CD14-positive monocyte (primary cell): ENCODE measurements at regions not wholly inside any gene's neighbourhood (a gene's known extent, or its start where the extent isn't known, plus 50 kb on each side); places are given as distances from the start of the nearest gene placed in this dataset.
A peak's percentile ranks its signal among the peaks of the same experiment; 100 is the strongest.

Experiments
- DNase-seq, 3 donors: peaks; one replicate each; pipeline ENCODE4 v3.0.0-alpha.2; 2011 to 2022
- H2AFZ ChIP-seq: 2 replicates; pipeline ENCODE4 v1.6.0; 2012; ENCODE audit warnings: mild to moderate bottlenecking, low read depth, low read length, inconsistent platforms; ENCODE audit not compliant: insufficient read depth, poor library complexity, severe bottlenecking
- H3K27ac ChIP-seq, 2 donors: 1 replicate in 1 of 2; 2 replicates in 1 of 2; pipeline ENCODE4 v1.5.1; 2012 to 2013; ENCODE audit warnings: low read length in 2 of 2, control low read depth in 1 of 2, inconsistent platforms in 1 of 2, low read depth in 1 of 2, mild to moderate bottlenecking in 1 of 2
- H3K27me3 ChIP-seq, 2 donors: one replicate each; pipeline versions ENCODE4 v1.6.0 to v1.6.1; 2011 to 2013; ENCODE audit warnings: low read length in 2 of 2; ENCODE audit not compliant: control insufficient read depth in 2 of 2, insufficient read depth in 2 of 2
- H3K36me3 ChIP-seq, 2 donors: replicated peaks in 1 of 2; 1 replicate in 1 of 2; 2 replicates in 1 of 2; pipeline versions ENCODE4 v1.5.1 to v1.6.1; 2012 to 2013; ENCODE audit warnings: low read length in 2 of 2, control low read depth in 1 of 2, inconsistent platforms in 1 of 2, mild to moderate bottlenecking in 1 of 2; ENCODE audit not compliant: insufficient read depth in 2 of 2, control insufficient read depth in 1 of 2
- H3K4me1 ChIP-seq, 2 donors: 1 replicate in 1 of 2; 2 replicates in 1 of 2; pipeline versions ENCODE4 v1.5.1 to v1.6.1; 2012 to 2013; ENCODE audit warnings: low read length in 2 of 2, control low read depth in 1 of 2, inconsistent platforms in 1 of 2, mild to moderate bottlenecking in 1 of 2, moderate library complexity in 1 of 2; ENCODE audit not compliant: insufficient read depth in 2 of 2, control insufficient read depth in 1 of 2
- H3K4me2 ChIP-seq: replicated peaks from 2 replicates; pipeline ENCODE3; 2012; ENCODE audit warnings: low read length, moderate library complexity, mild to moderate bottlenecking; ENCODE audit not compliant: poor library complexity, severe bottlenecking; ENCODE audit errors: extremely low read depth
- H3K4me3 ChIP-seq, 3 experiments: fragments of 200-600 bp in 1 of 3; sonication (generic) in 1 of 3; replicated peaks in 1 of 3; 1 replicate in 2 of 3; 2 replicates in 1 of 3; pipeline ENCODE4 v1.5.1; 2011 to 2013; ENCODE audit warnings: low read length in 3 of 3, mild to moderate bottlenecking in 3 of 3, control low read depth in 2 of 3, low read depth in 2 of 3, inconsistent platforms in 1 of 3, moderate library complexity in 1 of 3
- H3K79me2 ChIP-seq: 2 replicates; pipeline ENCODE4 v1.6.0; 2012; ENCODE audit warnings: mild to moderate bottlenecking, control low read depth, inconsistent platforms, low read length, moderate library complexity; ENCODE audit not compliant: insufficient read depth
- H3K9ac ChIP-seq: 2 replicates; pipeline ENCODE4 v1.6.0; 2017; ENCODE audit warnings: low read length, mild to moderate bottlenecking; ENCODE audit not compliant: insufficient read depth, poor library complexity, severe bottlenecking
- H3K9me3 ChIP-seq, 2 donors: replicated peaks in 1 of 2; 1 replicate in 1 of 2; 2 replicates in 1 of 2; pipeline versions ENCODE4 v1.5.1 to v1.6.1; 2012 to 2013; ENCODE audit warnings: low read length in 2 of 2, control low read depth in 1 of 2; ENCODE audit not compliant: control insufficient read depth in 1 of 2, insufficient read depth in 1 of 2
- H4K20me1 ChIP-seq: 2 replicates; pipeline ENCODE4 v1.6.0; 2012; ENCODE audit warnings: mild to moderate bottlenecking, low read length, control low read depth, moderate library complexity; ENCODE audit not compliant: insufficient read depth
- H3K27ac Mint-ChIP-seq, 7 donors: one replicate each; pipeline ENCODE4 v1.8.0; 2020; ENCODE audit warnings: mild to moderate bottlenecking in 7 of 7, mixed read lengths in 7 of 7, moderate library complexity in 6 of 7, inconsistent platforms in 2 of 7
- H3K27me3 Mint-ChIP-seq, 3 donors: one replicate each; pipeline ENCODE4 v1.8.0; 2021 to 2022; ENCODE audit warnings: low read depth in 3 of 3, mild to moderate bottlenecking in 3 of 3, mixed read lengths in 3 of 3, moderate library complexity in 3 of 3, inconsistent platforms in 1 of 3
- H3K36me3 Mint-ChIP-seq, 2 donors: one replicate each; pipeline ENCODE4 v1.8.0; 2020; ENCODE audit warnings: mixed read lengths in 2 of 2, inconsistent platforms in 1 of 2, mild to moderate bottlenecking in 1 of 2
- H3K4me1 Mint-ChIP-seq: one replicate; pipeline ENCODE4 v1.8.0; 2020; ENCODE audit warnings: mild to moderate bottlenecking, mixed read lengths
- H3K4me3 Mint-ChIP-seq, 2 donors: one replicate each; pipeline ENCODE4 v1.8.0; 2020; ENCODE audit warnings: mild to moderate bottlenecking in 2 of 2, mixed read lengths in 2 of 2, moderate library complexity in 1 of 2
- H3K9me3 Mint-ChIP-seq, 7 donors: one replicate each; pipeline ENCODE4 v1.8.0; 2020 to 2022; ENCODE audit warnings: mixed read lengths in 7 of 7, mild to moderate bottlenecking in 6 of 7, moderate library complexity in 6 of 7, inconsistent platforms in 2 of 7
- WGBS: methylation state at CpG from one replicate; pipeline ENCODE4 v1.1.5; 2013; ENCODE audit warnings: missing lambda C conversion rate; ENCODE audit not compliant: insufficient coverage; 5-methylcytosine and 5-hydroxymethylcytosine counted together
- intact Hi-C, 2 donors: fragments of 100-400 bp; cut with micrococcal nuclease; formaldehyde crosslinking; loops; one replicate each; pipeline versions ENCODE4 v1.15.0 to v1.15.1; 2023
- TF ChIP-seq, protein P1 (sequence below): fragments of 200-600 bp; IDR thresholded peaks from one replicate; pipeline ENCODE4 v1.8.0; 2022; ENCODE audit warnings: antibody characterized with exemption, mild to moderate bottlenecking

DNA sequence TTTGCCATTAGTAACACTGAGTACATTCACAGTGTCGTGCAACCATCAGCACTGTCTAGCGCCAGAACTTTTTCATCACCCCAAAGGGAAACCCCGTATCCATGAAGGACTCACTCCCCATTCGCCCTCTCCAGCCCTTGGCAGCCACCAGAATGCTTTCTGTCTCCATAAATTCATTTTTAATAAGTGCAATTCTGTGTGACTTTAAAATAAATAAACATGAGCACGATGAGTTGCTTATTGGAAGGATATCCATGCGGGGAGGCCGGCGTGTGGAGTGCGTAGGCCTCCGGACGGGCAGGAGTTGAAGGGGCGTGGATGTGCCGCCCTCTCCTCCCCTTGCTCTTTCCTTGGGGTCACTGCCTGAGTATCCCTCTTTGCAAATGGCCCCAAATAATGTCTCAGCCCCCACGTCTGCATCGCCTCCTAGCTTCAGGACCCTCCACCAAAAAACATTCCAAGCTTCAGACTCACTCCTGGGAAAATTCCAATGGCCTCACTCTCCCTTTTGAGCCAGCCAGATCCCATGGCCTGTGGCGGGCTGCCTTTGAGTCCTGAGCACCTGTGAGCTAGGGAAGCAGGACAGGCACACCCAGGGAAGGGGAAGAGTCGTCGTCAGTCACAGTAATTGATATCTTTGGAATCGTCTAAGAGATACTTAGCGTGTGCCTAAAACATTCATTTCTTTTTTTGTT is 306.3 kb downstream of the SEC14L1 start:
- 94% methylated on average over 15 of the region's 20 CpGs for WGBS
- peaks cover 0 to 2% (median 0%) of the 10 kb centered on the region in 3 donors for H3K27me3 Mint-ChIP-seq
- DNase-seq = no peak
- intact Hi-C loops = no loop called here
- Histone ChIP-seq H2AFZ (no peak overlapping the region), H3K36me3 (peaks cover 5 to 13% of the 10 kb centered on the region in 2 donors), H3K9me3 (no peaks in the 10 kb centered on the region), H4K20me1 (peaks cover 28% of the 10 kb centered on the region), H3K4me3 (peak overlapping the region in 1 of 3 experiments; percentile 66), H3K4me2 (peak overlapping the region; percentile 58), H3K27me3 (no peaks in the 10 kb centered on the region), H3K27ac (peak overlapping the region; percentile 81 to 96), H3K9ac (no peak overlapping the region), H3K79me2 (peaks cover 80% of the 10 kb centered on the region), H3K4me1 (peaks cover 75 to 82% of the 10 kb centered on the region in 2 donors)
- peak overlapping the region; percentile 45 to 96 (median 93) for H3K27ac Mint-ChIP-seq
- no peak overlapping the region for H3K4me3 Mint-ChIP-seq
- H3K4me1 Mint-ChIP-seq = peaks cover 86% of the 10 kb centered on the region
- peaks cover 0 to 4% (median 3%) of the 10 kb centered on the region in 7 donors for H3K9me3 Mint-ChIP-seq
- peaks cover 20 to 41% of the 10 kb centered on the region in 2 donors for H3K36me3 Mint-ChIP-seq
- TF ChIP-seq, protein P1, sequence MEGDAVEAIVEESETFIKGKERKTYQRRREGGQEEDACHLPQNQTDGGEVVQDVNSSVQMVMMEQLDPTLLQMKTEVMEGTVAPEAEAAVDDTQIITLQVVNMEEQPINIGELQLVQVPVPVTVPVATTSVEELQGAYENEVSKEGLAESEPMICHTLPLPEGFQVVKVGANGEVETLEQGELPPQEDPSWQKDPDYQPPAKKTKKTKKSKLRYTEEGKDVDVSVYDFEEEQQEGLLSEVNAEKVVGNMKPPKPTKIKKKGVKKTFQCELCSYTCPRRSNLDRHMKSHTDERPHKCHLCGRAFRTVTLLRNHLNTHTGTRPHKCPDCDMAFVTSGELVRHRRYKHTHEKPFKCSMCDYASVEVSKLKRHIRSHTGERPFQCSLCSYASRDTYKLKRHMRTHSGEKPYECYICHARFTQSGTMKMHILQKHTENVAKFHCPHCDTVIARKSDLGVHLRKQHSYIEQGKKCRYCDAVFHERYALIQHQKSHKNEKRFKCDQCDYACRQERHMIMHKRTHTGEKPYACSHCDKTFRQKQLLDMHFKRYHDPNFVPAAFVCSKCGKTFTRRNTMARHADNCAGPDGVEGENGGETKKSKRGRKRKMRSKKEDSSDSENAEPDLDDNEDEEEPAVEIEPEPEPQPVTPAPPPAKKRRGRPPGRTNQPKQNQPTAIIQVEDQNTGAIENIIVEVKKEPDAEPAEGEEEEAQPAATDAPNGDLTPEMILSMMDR = no peak

DNA sequence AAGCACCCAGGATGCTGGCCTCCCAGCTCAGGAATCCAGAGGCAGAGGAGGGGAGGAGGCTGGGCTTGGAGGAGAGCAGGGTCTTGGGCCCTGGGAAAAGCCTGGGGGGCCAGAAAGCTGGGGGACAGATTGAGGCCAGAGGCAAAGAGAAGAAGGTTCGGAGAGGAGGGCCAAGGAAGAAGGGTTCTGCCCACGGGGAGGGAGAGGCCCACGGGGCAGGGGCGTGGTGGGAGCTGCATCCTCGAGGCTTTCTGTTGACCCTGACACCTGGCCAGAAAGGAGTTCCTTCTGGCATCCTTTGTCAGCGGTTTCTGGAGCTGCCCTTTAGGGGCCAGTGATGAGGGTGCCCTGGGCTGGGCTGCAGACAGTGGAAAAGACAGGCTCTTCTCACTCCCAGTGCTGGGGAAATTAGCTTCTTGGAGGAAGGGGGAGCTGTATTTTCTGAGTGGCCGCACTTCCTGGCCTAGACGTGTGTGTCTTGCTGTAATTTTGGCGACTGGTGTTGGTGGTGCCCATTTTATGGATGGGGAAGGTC is 308.7 kb downstream of the SEC14L1 start:
- Mint-ChIP-seq H3K36me3 (peaks cover 16 to 46% of the 10 kb centered on the region in 2 donors), H3K27me3 (peaks cover 0 to 3% (median 2%) of the 10 kb centered on the region in 3 donors), H3K27ac (peak overlapping the region; percentile 26 to 95 (median 83)), H3K4me3 (peak overlapping the region; percentile 97 to 98), H3K9me3 (peaks cover 0 to 4% (median 3%) of the 10 kb centered on the region in 7 donors), H3K4me1 (peaks cover 85% of the 10 kb centered on the region)
- intact Hi-C loops = no loop called here
- Histone ChIP-seq H3K79me2 (peaks cover 81% of the 10 kb centered on the region), H3K27ac (peak overlapping the region in 1 of 2 donors; percentile 85), H3K27me3 (no peaks in the 10 kb centered on the region), H3K9me3 (no peaks in the 10 kb centered on the region), H4K20me1 (peaks cover 38% of the 10 kb centered on the region), H3K4me1 (peaks cover 73 to 82% of the 10 kb centered on the region in 2 donors), H3K4me2 (peak overlapping the region; percentile 98), H3K9ac (peak overlapping the region; percentile 77), H3K36me3 (peaks cover 5 to 13% of the 10 kb centered on the region in 2 donors), H2AFZ (no peak overlapping the region), H3K4me3 (peak overlapping the region in 1 of 3 experiments; percentile 89)
- no peak for DNase-seq
- WGBS = 66% methylated on average over 9 of the region's 9 CpGs
- TF ChIP-seq, protein P1 = no peak
